ENCODE measurements at regions not wholly inside any gene's neighbourhood (a gene's known extent, or its start where the extent isn't known, plus 50 kb on each side); places are given as distances from the start of the nearest gene placed in this dataset.
"Not testable (repeated sequence)": the region's sequence is repeated elsewhere in the genome, so short reads cannot be mapped to it uniquely, and the experiment has no call there.

DNA sequence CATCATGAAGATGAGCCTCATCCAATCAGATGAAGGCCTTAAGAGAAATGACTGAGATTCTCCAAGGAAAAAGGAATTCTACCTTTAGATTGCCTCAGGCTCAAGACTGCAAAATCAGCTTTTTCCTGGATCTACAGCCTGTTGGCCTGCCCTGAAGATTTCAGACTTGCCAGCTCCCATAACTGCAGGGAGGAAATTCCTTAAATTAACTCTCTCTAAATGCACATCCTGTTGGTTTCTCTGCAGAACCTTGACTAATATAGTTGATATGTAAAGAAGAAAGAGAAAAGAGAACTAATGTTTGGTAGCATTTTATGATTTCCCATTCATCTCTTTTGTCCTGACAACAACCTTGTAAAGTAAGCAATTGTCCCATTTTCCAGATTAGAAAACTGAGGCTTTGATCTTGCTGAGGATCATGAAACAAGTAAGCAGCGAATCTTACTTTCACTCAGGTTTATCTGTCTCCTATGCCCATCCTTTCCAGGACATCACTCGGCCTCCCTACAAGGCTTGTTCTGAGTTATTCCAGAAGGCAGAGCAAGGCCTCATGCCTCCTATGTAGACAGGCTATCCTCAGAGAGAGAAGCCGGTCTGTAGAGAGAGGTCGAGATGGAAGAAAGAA, 115.0 kb upstream of the LDB2 start:
- DNase-seq (ENCODE audit: low read depth): no peak
- TF ChIP-seq, protein P1, sequence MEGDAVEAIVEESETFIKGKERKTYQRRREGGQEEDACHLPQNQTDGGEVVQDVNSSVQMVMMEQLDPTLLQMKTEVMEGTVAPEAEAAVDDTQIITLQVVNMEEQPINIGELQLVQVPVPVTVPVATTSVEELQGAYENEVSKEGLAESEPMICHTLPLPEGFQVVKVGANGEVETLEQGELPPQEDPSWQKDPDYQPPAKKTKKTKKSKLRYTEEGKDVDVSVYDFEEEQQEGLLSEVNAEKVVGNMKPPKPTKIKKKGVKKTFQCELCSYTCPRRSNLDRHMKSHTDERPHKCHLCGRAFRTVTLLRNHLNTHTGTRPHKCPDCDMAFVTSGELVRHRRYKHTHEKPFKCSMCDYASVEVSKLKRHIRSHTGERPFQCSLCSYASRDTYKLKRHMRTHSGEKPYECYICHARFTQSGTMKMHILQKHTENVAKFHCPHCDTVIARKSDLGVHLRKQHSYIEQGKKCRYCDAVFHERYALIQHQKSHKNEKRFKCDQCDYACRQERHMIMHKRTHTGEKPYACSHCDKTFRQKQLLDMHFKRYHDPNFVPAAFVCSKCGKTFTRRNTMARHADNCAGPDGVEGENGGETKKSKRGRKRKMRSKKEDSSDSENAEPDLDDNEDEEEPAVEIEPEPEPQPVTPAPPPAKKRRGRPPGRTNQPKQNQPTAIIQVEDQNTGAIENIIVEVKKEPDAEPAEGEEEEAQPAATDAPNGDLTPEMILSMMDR (IDR thresholded peaks at IDR 0.05; ENCODE audit: insufficient read depth, low read depth, low read length, missing control alignments): no peak
- H3K4me3 ChIP-seq (ENCODE audit: low read depth, low read length): no peak overlapping the region

DNA sequence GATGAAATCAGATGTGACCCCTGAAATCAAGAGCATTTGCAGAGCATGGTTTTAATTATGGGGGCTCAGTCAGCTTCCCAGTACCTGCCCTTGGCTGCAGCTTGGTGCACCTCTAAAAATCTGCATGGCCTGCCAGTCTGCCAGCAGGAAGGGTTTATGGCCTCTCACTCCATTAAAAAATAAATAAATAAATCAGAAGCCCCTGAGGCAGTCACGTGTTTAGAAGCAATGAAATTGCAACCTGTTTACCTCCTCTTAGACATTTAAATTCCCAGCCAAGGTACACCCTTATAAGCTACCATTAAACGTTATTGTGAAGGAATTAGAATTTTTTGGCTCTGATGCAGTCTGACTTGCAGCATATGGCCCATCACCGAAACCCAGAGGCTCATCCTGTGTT, 114.0 kb upstream of the LDB2 start:
- DNase-seq (ENCODE audit: low read depth): no peak
- no peak overlapping the region for H3K4me3 ChIP-seq (ENCODE audit: low read depth, low read length)
- TF ChIP-seq, protein P1 (IDR thresholded peaks at IDR 0.05; ENCODE audit: insufficient read depth, low read depth, low read length, missing control alignments): no peak

DNA sequence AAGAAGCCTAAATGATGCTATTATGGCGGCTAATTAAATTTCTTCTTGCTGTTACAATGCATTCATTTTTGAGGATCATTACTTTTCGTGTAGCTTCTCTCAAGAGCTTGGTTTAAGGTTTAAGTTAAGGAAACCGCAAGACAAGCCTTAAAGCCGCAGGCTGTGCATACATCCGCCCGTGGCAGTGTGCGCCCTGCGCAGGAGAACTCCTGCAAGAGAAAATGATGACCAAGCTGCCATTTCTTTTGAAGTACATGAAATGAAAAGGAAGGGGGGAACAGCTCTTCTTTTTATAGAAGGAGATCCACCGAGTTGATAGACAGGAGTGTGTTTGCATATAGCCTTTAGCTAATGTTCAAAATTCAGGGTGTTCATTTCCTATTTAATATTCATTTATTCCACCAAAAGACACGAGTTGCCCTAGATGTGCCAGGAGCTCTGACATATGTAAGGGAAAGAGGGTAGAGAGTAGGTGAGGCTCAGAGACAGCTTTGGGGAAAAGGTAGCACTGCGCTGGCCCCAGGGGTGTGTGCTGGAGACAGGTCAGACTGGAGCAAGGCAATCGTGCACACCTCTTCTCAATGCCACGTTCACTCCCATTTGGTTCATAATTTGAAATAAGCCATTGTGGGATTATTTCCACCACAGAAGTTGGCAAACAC, 112.1 kb upstream of the LDB2 start:
- DNase-seq (ENCODE audit: low read depth): no peak
- no peak overlapping the region for H3K4me3 ChIP-seq (ENCODE audit: low read depth, low read length)
- TF ChIP-seq, protein P1 (IDR thresholded peaks at IDR 0.05; ENCODE audit: insufficient read depth, low read depth, low read length, missing control alignments): no peak

DNA sequence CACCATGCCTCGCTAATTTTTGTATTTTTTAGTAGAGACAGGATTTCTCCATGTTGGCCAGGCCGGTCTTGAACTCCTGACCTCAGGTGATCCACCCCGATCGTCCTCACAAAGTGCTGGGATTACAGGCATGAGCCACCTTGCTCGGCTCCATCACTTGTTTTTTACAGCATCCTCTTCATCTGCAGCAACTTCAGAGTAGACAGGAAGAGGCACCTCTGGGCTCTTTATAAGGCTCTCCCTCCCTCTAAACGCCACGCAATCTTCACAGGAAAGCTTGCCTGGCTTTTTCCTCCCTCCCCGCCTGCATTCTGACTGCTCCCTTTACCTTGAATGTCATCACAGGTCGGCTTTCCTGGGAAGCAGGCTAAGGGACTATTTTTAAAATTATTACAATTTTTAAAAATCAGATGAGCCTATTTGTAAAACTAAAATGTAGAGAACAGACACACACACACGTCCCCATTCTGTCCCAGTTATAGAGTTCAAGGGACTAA, 111.5 kb upstream of the LDB2 start:
- H3K4me3 ChIP-seq (ENCODE audit: low read depth, low read length): no peak overlapping the region
- no peak for DNase-seq (ENCODE audit: low read depth)
- TF ChIP-seq, protein P1 (IDR thresholded peaks at IDR 0.05; ENCODE audit: insufficient read depth, low read depth, low read length, missing control alignments): no peak

DNA sequence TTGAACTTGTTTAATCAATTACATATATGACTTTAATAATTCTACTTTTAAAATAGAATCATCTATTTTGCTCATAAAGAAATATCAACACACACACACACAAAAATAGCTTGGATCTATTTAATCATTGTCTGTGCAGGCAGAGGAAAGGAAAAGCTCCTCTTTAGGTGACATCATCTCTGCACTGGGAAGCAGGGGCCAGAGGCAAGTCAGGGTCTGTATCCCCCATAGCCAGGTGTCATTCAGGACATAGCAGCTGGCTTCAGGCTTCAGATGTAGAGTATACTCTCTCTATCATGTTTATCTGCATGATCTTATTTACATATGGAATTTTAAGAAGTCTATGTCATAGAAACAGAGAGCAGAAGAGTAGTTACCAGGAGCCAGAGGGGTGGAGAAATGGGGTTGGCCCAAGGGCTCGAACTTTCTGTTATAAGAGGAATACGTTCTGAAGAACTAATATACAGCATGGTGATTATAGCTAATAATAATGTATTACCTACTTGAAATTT, 110.4 kb upstream of the LDB2 start:
- DNase-seq (ENCODE audit: low read depth): no peak
- H3K4me3 ChIP-seq (ENCODE audit: low read depth, low read length): no peak overlapping the region
- TF ChIP-seq, protein P1 (IDR thresholded peaks at IDR 0.05; ENCODE audit: insufficient read depth, low read depth, low read length, missing control alignments): no peak

DNA sequence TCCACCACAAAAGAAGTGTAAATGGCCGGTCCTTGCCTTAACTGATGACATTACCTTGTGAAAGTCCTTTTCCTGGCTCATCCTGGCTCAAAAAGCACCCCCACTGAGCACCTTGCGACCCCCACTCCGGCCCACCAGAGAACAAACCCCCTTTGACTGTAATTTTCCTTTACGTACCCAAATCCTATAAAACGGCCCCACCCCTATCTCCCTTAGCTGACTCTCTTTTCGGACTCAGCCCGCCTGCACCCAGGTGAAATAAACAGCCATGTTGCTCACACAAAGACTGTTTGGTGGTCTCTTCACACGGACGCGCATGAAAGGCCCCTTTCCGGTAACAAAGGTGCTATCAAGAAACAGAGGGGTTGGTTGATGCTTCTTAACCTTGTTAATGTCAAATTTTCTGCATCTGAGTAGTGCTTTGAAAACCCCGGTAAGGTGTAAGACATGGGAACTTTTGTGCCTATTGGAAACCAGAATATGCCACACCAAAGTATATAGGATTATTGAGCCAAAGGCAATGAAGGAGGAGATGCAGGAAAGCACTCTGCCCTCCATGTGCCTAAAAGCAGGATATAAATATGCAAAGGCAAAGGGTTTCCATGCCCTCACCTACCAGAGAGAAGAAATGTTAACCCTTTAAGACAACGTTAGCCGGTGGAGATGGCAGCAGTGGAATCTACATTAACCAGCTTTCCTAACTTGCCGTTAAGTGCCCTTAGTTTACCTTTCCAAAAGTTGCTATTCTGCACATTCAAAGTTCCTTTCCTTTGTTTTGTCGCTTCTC, 105.4 kb upstream of the LDB2 start:
- not testable (repeated sequence) for DNase-seq (ENCODE audit: low read depth); H3K4me3 ChIP-seq (ENCODE audit: low read depth, low read length)

DNA sequence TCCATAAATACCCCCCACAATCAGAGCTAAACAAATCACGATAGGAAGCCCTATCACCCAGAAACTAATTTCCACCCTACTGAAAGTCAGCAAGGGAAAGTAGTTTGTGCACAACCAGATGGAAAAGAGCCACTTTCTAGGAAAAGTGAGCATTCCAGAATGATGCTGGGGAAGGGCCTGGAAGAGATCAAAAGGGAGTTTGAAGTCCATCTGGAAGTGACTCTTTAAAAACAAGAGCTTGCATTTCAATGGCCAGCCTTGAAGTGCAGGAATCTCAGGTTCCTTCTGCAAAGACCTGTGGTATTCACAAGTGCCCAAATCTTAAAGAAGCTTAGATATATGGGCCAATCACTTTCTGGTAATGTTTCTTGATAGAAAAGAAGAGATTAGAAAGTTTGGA, 97.0 kb upstream of the LDB2 start:
- TF ChIP-seq, protein P1 (IDR thresholded peaks at IDR 0.05; ENCODE audit: insufficient read depth, low read depth, low read length, missing control alignments): no peak
- H3K4me3 ChIP-seq (ENCODE audit: low read depth, low read length): no peak overlapping the region
- no peak for DNase-seq (ENCODE audit: low read depth)
